AG04450 (cell line): ENCODE measurements at regions not wholly inside any gene's neighbourhood (a gene's known extent, or its start where the extent isn't known, plus 50 kb on each side); places are given as distances from the start of the nearest gene placed in this dataset.
A peak's percentile ranks its signal among the peaks of the same experiment; 100 is the strongest.

ENCODE experiments used
- CTCF ChIA-PET: fragments of 300-600, 350-600 bp; formaldehyde crosslinking; extraction: SDS; loops from one replicate; lab custom pipeline; 2022; ENCODE audit warnings: antibody characterized with exemption, inconsistent platforms; lab: Charles Lee
- POLR2A ChIA-PET: fragments of 350-600 bp; formaldehyde crosslinking; extraction: SDS; loops from one replicate; lab custom pipeline; 2021; ENCODE audit warnings: antibody characterized with exemption, inconsistent platforms; lab: Yijun Ruan, JAX
- DNase-seq: peaks from one replicate; pipeline ENCODE4 v3.0.0-alpha.2; 2011; ENCODE audit warnings: low read depth, low spot score
- H3K27ac ChIP-seq: one replicate; pipeline ENCODE4 v1.5.1; 2012; ENCODE audit warnings: low read depth, low read length, control low read depth
- H3K27me3 ChIP-seq: one replicate; pipeline ENCODE4 v1.6.0; 2012; ENCODE audit warnings: low read length; ENCODE audit not compliant: control insufficient read depth, insufficient read depth
- H3K4me3 ChIP-seq: 2 replicates; pipeline ENCODE4 v1.5.1; 2011; ENCODE audit warnings: mild to moderate bottlenecking, low read depth, low read length, control low read depth
- H3K9me3 ChIP-seq: 2 replicates; pipeline ENCODE4 v1.5.1; 2012; ENCODE audit warnings: low read length; ENCODE audit not compliant: control insufficient read depth, insufficient read depth
- CTCF ChIP-seq: IDR thresholded peaks from 2 replicates; pipeline ENCODE4 v1.5.1; 2011; ENCODE audit warnings: low read depth, low read length, control low read depth, inconsistent platforms

- no peak overlapping the region for H3K27ac ChIP-seq
- peaks cover 3% of the 10 kb centered on the region; the same call in 1 of the 2 replicates for H3K9me3 ChIP-seq
- no peak overlapping the region for H3K4me3 ChIP-seq
- POLR2A ChIA-PET, result interaction anchor here (1.2 kb wide), 1 partner anchor 42 kb away, joined by 5 read pairs; no protein-coding TSS in a partner anchor
- CTCF ChIA-PET, result no interaction called here
- DNase-seq, result no peak
- H3K27me3 ChIP-seq, result no peaks in the 10 kb centered on the region
- no peak for TF ChIP-seq CTCF
Measured at GRCh38 chr16:86390335-86390734, 120.0 kb upstream of the FOXF1 start.

- no peak overlapping the region for H3K4me3 ChIP-seq
- no peak for DNase-seq
- CTCF ChIA-PET, result interaction anchor here (1.7 kb wide), 1 partner anchor 139 kb away, joined by 6 read pairs; no protein-coding TSS in a partner anchor
Measured at GRCh38 chr16:86391486-86391885, 118.8 kb upstream of the FOXF1 start.

GRCh38 chr16:86391984-86392383 lies 118.3 kb upstream of the FOXF1 start:
- CTCF ChIA-PET, result interaction anchor here (1.7 kb wide), 1 partner anchor 140 kb away, joined by 6 read pairs; no protein-coding TSS in a partner anchor
- DNase-seq, result peak; percentile 64
- Histone ChIP-seq H3K9me3 (peaks cover 3% of the 10 kb centered on the region; the same call in 1 of the 2 replicates), H3K27ac (peak overlapping the region; percentile 94), H3K27me3 (no peaks in the 10 kb centered on the region), H3K4me3 (no peak overlapping the region)
- TF ChIP-seq CTCF, result no peak
- POLR2A ChIA-PET, result interaction anchor here (0.9 to 1.3 kb wide), 5 partner anchors 8 to 171 kb away, joined by 3 to 13 read pairs (median 5); partner anchors contain the start of gene FOXF1

More at GRCh38 chr16:86391486-86391885, 118.8 kb upstream of the FOXF1 start:
- POLR2A ChIA-PET, result interaction anchor here (0.9 to 1.3 kb wide), 6 partner anchors 8 to 170 kb away, joined by 3 to 13 read pairs (median 5); partner anchors contain the start of gene FOXF1
- no peak for TF ChIP-seq CTCF
- H3K9me3 ChIP-seq, result peaks cover 3% of the 10 kb centered on the region; the same call in 1 of the 2 replicates
- no peaks in the 10 kb centered on the region for H3K27me3 ChIP-seq
- peak overlapping the region; percentile 94 for H3K27ac ChIP-seq

- no peak for DNase-seq
- H3K9me3 ChIP-seq, result peaks cover 2% of the 10 kb centered on the region; the same call in 1 of the 2 replicates
- no peak overlapping the region for H3K4me3 ChIP-seq
- H3K27ac ChIP-seq, result peak overlapping the region; percentile 94
- H3K27me3 ChIP-seq, result no peaks in the 10 kb centered on the region
- POLR2A ChIA-PET, result interaction anchor here (0.9 to 1.3 kb wide), 3 partner anchors 9 to 170 kb away, joined by 3 to 13 read pairs (median 5); no protein-coding TSS in a partner anchor
- CTCF ChIA-PET, result interaction anchor here (0.6 to 1.7 kb wide), 2 partner anchors 27 to 140 kb away, joined by 6 read pairs; no protein-coding TSS in a partner anchor
- TF ChIP-seq CTCF, result no peak
Measured at GRCh38 chr16:86392436-86393152, 117.7 kb upstream of the FOXF1 start.
